Thyroid gland (tissue), 4 donors: ENCODE measurements at regions not wholly inside any gene's neighbourhood (a gene's known extent, or its start where the extent isn't known, plus 50 kb on each side); places are given as distances from the start of the nearest gene placed in this dataset.

ENCODE experiments used
- POLR2A ChIP-seq, 2 donors: fragments of 450-650 bp; IDR thresholded peaks; one replicate each; pipeline ENCODE4 v1.6.1; 2017; ENCODE audit warnings: antibody characterized with exemption in 2 of 2, mild to moderate bottlenecking in 2 of 2, moderate library complexity in 1 of 2
- TF ChIP-seq, protein P1 (sequence below), 6 experiments: fragments of 200-600 bp in 3 of 6; fragments of 450-650 bp in 3 of 6; sonication (generic) in 3 of 6; IDR thresholded peaks; one replicate each; pipeline ENCODE4 v1.5.1; 2016 to 2019; ENCODE audit warnings: antibody characterized with exemption in 6 of 6, mild to moderate bottlenecking in 2 of 6, inconsistent platforms in 1 of 6, moderate library complexity in 1 of 6

DNA sequence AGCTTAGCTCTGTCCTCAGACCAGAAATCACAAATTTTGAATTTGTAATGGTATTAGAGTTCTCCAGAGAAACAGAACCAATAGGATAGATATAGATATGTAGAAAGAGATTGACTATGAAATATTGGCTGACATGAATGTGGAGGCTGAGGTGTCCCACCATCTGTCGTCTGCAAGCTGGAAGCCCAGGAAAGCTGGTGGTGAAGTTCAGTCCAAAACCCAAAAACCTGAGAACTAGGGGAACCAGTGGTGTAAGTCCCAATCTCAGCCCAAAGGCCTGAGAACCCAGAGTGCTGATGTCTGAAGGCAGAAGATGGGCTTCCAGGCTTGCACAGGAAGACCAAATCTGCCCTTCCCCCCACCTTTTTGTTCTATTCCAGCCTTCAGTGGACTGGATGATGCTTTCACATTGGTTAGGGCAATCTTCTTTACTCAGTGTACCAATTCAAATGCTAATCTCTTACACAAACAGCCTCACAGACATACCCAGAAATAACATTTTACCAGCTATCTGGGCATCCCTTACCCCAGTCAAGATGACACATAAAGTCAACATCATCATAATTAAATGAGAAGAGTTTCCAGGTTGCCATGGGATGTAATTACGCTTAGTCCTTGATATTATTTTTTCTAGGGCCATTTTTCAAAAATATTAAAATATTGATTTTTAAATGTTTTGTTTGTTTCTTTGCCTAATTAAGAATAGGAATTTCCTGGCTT lies 570.8 kb downstream of the UTRN start:
- TF ChIP-seq, protein P1, sequence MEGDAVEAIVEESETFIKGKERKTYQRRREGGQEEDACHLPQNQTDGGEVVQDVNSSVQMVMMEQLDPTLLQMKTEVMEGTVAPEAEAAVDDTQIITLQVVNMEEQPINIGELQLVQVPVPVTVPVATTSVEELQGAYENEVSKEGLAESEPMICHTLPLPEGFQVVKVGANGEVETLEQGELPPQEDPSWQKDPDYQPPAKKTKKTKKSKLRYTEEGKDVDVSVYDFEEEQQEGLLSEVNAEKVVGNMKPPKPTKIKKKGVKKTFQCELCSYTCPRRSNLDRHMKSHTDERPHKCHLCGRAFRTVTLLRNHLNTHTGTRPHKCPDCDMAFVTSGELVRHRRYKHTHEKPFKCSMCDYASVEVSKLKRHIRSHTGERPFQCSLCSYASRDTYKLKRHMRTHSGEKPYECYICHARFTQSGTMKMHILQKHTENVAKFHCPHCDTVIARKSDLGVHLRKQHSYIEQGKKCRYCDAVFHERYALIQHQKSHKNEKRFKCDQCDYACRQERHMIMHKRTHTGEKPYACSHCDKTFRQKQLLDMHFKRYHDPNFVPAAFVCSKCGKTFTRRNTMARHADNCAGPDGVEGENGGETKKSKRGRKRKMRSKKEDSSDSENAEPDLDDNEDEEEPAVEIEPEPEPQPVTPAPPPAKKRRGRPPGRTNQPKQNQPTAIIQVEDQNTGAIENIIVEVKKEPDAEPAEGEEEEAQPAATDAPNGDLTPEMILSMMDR (IDR thresholded peaks at IDR 0.05): no peak
- TF ChIP-seq POLR2A (IDR thresholded peaks at IDR 0.05): no peak
